ENCODE measurements at regions not wholly inside any gene's neighbourhood (a gene's known extent, or its start where the extent isn't known, plus 50 kb on each side); places are given as distances from the start of the nearest gene placed in this dataset.

- TF ChIP-seq CTCF (IDR thresholded peaks at IDR 0.05): no peak
- peaks cover 17% of the 10 kb centered on the region for H3K4me1 ChIP-seq
- no peaks in the 10 kb centered on the region for H3K9me3 ChIP-seq (ENCODE audit: control insufficient read depth, low read length)
- H3K9ac ChIP-seq: no peak overlapping the region
- no peaks in the 10 kb centered on the region for H3K36me3 ChIP-seq (ENCODE audit: control insufficient read depth, insufficient read depth, low read length)
- no peak overlapping the region for H3K4me3 ChIP-seq (ENCODE audit: low read depth, low read length)
- no peaks in the 10 kb centered on the region for H3K27me3 ChIP-seq (ENCODE audit: control insufficient read depth, insufficient read depth, low read length)
- H3K27ac ChIP-seq: no peak overlapping the region
- H2AFZ ChIP-seq: no peak overlapping the region
- H3K79me2 ChIP-seq: no peaks in the 10 kb centered on the region
- no peak overlapping the region for H3K4me2 ChIP-seq (ENCODE audit: low read length)
These were observed 447.6 kb upstream of the NPVF start for GRCh38 chr7:25675789-25676474.

GRCh38 chr7:25677595-25677994 is 449.3 kb upstream of the NPVF start:
- H3K9ac ChIP-seq: no peak overlapping the region
- no peak for TF ChIP-seq CTCF (IDR thresholded peaks at IDR 0.05)
- H3K4me2 ChIP-seq (ENCODE audit: low read length): no peak overlapping the region

GRCh38 chr7:25678215-25678614 is 449.9 kb upstream of the NPVF start:
- H3K79me2 ChIP-seq: no peaks in the 10 kb centered on the region

More at GRCh38 chr7:25677595-25677994, 449.3 kb upstream of the NPVF start:
- H3K9me3 ChIP-seq (ENCODE audit: control insufficient read depth, low read length): no peaks in the 10 kb centered on the region
- no peaks in the 10 kb centered on the region for H3K79me2 ChIP-seq
- H3K27me3 ChIP-seq (ENCODE audit: control insufficient read depth, insufficient read depth, low read length): no peaks in the 10 kb centered on the region
- peaks cover 12% of the 10 kb centered on the region for H3K4me1 ChIP-seq
- no peak overlapping the region for H3K4me3 ChIP-seq (ENCODE audit: low read depth, low read length)
- H2AFZ ChIP-seq: peak overlapping the region; percentile 26
- peak overlapping the region; percentile 45 for H3K27ac ChIP-seq
- H3K36me3 ChIP-seq (ENCODE audit: control insufficient read depth, insufficient read depth, low read length): no peaks in the 10 kb centered on the region

DNA sequence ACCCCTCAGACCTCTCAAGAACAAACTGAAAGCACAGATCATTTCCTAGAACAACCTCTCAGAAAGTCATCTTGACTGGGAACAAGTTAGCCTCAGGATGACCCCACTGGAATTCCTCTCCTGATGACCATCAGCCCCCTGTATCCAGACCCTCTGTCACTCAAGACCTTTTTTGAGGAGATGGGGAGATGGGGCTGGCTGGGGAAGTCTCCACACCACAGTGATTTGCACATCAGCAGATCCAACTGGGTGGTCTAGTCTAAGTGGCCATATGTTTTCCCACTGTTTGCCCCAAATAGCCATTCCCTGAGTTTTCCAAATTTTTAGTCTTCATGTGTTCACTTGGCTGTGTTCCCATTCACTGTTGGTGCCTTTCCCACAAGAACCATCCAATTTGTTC is 452.4 kb upstream of the NPVF start:
- Histone ChIP-seq H3K79me2 (no peaks in the 10 kb centered on the region), H3K4me3 (ENCODE audit: low read depth, low read length) (no peak overlapping the region)
- TF ChIP-seq CTCF (IDR thresholded peaks at IDR 0.05): no peak

More at GRCh38 chr7:25678215-25678614, 449.9 kb upstream of the NPVF start:
- no peak overlapping the region for H3K4me2 ChIP-seq (ENCODE audit: low read length)
- H3K9me3 ChIP-seq (ENCODE audit: control insufficient read depth, low read length): no peaks in the 10 kb centered on the region
- H2AFZ ChIP-seq: peak overlapping the region; percentile 26
- no peaks in the 10 kb centered on the region for H3K27me3 ChIP-seq (ENCODE audit: control insufficient read depth, insufficient read depth, low read length)
- peaks cover 12% of the 10 kb centered on the region for H3K4me1 ChIP-seq
- no peaks in the 10 kb centered on the region for H3K36me3 ChIP-seq (ENCODE audit: control insufficient read depth, insufficient read depth, low read length)
- no peak overlapping the region for H3K9ac ChIP-seq
- no peak for TF ChIP-seq CTCF (IDR thresholded peaks at IDR 0.05)
- no peak overlapping the region for H3K4me3 ChIP-seq (ENCODE audit: low read depth, low read length)
- peak overlapping the region; percentile 45 for H3K27ac ChIP-seq

GRCh38 chr7:25684360-25684759 is 456.1 kb upstream of the NPVF start:
- no peaks in the 10 kb centered on the region for H3K27me3 ChIP-seq (ENCODE audit: control insufficient read depth, insufficient read depth, low read length)
- H2AFZ ChIP-seq: no peak overlapping the region
- no peak for TF ChIP-seq CTCF (IDR thresholded peaks at IDR 0.05)
- H3K9ac ChIP-seq: no peak overlapping the region
- H3K4me3 ChIP-seq (ENCODE audit: low read depth, low read length): no peak overlapping the region
- no peaks in the 10 kb centered on the region for H3K36me3 ChIP-seq (ENCODE audit: control insufficient read depth, insufficient read depth, low read length)
- H3K27ac ChIP-seq: no peak overlapping the region
- no peak overlapping the region for H3K4me2 ChIP-seq (ENCODE audit: low read length)
- no peaks in the 10 kb centered on the region for H3K9me3 ChIP-seq (ENCODE audit: control insufficient read depth, low read length)
- no peaks in the 10 kb centered on the region for H3K79me2 ChIP-seq
- H3K4me1 ChIP-seq: peaks cover 3% of the 10 kb centered on the region

More for the DNA sequence above, 452.4 kb upstream of the NPVF start:
- Histone ChIP-seq H3K4me2 (ENCODE audit: low read length) (no peak overlapping the region), H3K4me1 (peaks cover 12% of the 10 kb centered on the region), H3K27ac (no peak overlapping the region), H2AFZ (no peak overlapping the region), H3K9me3 (ENCODE audit: control insufficient read depth, low read length) (no peaks in the 10 kb centered on the region), H3K27me3 (ENCODE audit: control insufficient read depth, insufficient read depth, low read length) (no peaks in the 10 kb centered on the region), H3K36me3 (ENCODE audit: control insufficient read depth, insufficient read depth, low read length) (no peaks in the 10 kb centered on the region), H3K9ac (no peak overlapping the region)
